Bronchial epithelial cell (primary cell): ENCODE measurements at regions not wholly inside any gene's neighbourhood (a gene's known extent, or its start where the extent isn't known, plus 50 kb on each side); places are given as distances from the start of the nearest gene placed in this dataset.

Experiments used
- DNase-seq: peaks from one replicate; pipeline ENCODE4 v3.0.0-alpha.2; 2010; ENCODE audit warnings: low read depth
- FAIRE-seq: peaks from 2 replicates; lab custom pipeline; 2011; peaks lifted over from hg19 to GRCh38; lab: Jason Lieb, UNC
- H3K27me3 ChIP-seq: 2 replicates; pipeline ENCODE4 v1.5.1; 2011; ENCODE audit warnings: low read length; ENCODE audit not compliant: control insufficient read depth, insufficient read depth
- H3K36me3 ChIP-seq: 2 replicates; pipeline ENCODE4 v1.5.1; 2011; ENCODE audit warnings: low read length; ENCODE audit not compliant: control insufficient read depth, insufficient read depth
- H3K4me3 ChIP-seq: 2 replicates; pipeline ENCODE4 v1.5.1; 2011; ENCODE audit warnings: mild to moderate bottlenecking, low read depth, low read length, control low read depth
- CTCF ChIP-seq: IDR thresholded peaks from 2 replicates; pipeline ENCODE4 v1.5.1; 2011; ENCODE audit warnings: mild to moderate bottlenecking, moderate library complexity, low read length, control low read depth, inconsistent platforms; ENCODE audit not compliant: insufficient read depth, severe bottlenecking

GRCh38 chr6:92944132-92944531 is 475.2 kb downstream of the EPHA7 start:
- H3K36me3 ChIP-seq, result no peaks in the 10 kb centered on the region
- DNase-seq (no peak), FAIRE-seq (no peak)
- H3K27me3 ChIP-seq, result no peaks in the 10 kb centered on the region
- TF ChIP-seq CTCF, result no peak
- H3K4me3 ChIP-seq, result no peak overlapping the region

DNA sequence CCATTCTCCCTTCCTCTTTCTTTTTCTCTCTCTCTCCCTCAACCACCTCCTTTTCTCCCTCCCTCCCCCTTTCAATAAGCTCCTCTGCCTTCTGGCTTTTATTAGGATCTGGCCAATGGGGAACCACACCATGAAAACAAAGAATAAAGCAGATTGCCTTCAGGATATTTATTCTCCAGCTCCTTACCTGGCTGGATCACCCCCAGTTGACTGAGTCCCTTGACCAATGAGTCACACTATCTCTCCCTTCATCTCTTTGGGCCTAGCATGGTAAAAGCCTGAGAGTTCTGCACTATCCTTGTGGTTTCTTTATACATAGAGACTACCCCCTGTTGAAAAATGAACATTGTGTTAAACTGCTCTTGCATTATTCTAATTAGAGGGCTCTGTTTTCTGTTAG is 476.8 kb downstream of the EPHA7 start:
- DNase-seq, result no peak
- Histone ChIP-seq H3K4me3 (no peak overlapping the region), H3K36me3 (no peaks in the 10 kb centered on the region), H3K27me3 (no peaks in the 10 kb centered on the region)
- no peak for FAIRE-seq
- no peak for TF ChIP-seq CTCF

- Histone ChIP-seq H3K27me3 (no peaks in the 10 kb centered on the region), H3K4me3 (no peak overlapping the region), H3K36me3 (no peaks in the 10 kb centered on the region)
- no peak for TF ChIP-seq CTCF
- no peak for DNase-seq
- FAIRE-seq, result no peak
Observed at GRCh38 chr6:92934625-92935024, 484.7 kb downstream of the EPHA7 start.

- DNase-seq, result no peak
- H3K4me3 ChIP-seq, result no peak overlapping the region
- no peaks in the 10 kb centered on the region for H3K27me3 ChIP-seq
- FAIRE-seq, result no peak
- no peak for TF ChIP-seq CTCF
- H3K36me3 ChIP-seq, result no peaks in the 10 kb centered on the region
Observed at GRCh38 chr6:92930171-92930570, 489.2 kb downstream of the EPHA7 start.

DNA sequence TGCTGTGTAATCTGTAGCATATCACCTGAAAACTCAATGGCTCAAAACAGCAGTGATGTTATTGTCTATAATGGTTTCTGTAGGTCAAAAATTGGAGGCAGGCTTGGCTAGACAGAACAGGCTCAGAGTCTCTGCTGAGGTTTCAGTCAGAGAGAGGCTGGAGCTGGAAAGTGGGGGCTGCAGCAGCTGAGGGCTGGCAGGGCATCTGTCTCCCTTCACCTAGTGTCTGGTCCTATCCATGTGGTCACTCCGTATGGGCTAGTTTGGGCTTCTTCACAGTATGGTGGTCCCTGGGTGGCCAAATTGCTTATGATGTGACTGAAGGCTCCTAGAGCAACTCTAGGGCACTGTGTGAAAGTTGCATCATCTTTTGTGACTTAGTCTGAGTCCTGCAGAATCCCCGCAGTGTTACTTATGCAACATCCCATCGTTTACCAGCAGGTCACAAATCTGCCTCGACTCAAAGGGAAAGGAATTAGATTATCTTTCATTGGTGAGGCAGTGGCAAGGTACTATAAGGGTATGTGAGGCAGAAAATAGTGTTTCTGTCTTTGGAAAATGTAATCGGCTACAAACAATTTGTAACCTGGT is 497.0 kb downstream of the EPHA7 start:
- no peaks in the 10 kb centered on the region for H3K36me3 ChIP-seq
- no peaks in the 10 kb centered on the region for H3K27me3 ChIP-seq
- H3K4me3 ChIP-seq, result no peak overlapping the region
- no peak for TF ChIP-seq CTCF
- FAIRE-seq (no peak), DNase-seq (no peak)

- Histone ChIP-seq H3K27me3 (no peaks in the 10 kb centered on the region), H3K4me3 (no peak overlapping the region), H3K36me3 (no peaks in the 10 kb centered on the region)
- TF ChIP-seq CTCF, result no peak
- DNase-seq (no peak), FAIRE-seq (no peak)
Observed at GRCh38 chr6:92915466-92915865, 503.9 kb downstream of the EPHA7 start.
